NOMO-1 treated with DMSO at 0.1 percent for 48 hours (cell line): ENCODE measurements at regions not wholly inside any gene's neighbourhood (a gene's known extent, or its start where the extent isn't known, plus 50 kb on each side); places are given as distances from the start of the nearest gene placed in this dataset.

Source experiments
- DNase-seq: peaks from one replicate; lab custom pipeline; 2025; ENCODE audit not compliant: unreplicated experiment; lab: John Stamatoyannopoulos, UW

- DNase-seq, result peak; percentile 25
Observed at GRCh38 chr6:140641412-140641811, 1267.0 kb upstream of the CITED2 start.

DNA sequence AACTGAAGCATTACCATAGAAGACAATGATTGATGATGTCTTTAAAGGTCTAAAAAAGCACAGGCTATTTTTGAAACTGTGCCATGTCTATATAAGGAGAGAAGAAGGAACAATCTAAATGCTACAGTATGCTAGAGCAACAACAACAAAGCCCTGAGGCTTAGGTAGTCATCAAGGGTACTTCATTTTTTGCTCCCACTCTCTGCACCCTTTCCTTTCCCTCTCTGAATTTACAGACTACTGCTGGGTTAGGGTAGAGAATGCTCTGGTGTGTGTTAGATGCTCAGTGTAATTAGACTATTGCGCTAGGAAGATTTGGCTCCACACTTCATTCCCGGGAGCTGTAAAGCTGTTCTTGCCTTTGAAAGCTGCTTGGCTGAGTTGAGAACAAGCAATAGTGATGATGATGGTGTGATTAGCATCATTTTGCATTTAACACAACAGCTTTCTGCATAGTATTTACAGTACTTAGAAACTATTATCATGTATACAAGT lies 1262.5 kb upstream of the CITED2 start:
- DNase-seq, result no peak

DNA sequence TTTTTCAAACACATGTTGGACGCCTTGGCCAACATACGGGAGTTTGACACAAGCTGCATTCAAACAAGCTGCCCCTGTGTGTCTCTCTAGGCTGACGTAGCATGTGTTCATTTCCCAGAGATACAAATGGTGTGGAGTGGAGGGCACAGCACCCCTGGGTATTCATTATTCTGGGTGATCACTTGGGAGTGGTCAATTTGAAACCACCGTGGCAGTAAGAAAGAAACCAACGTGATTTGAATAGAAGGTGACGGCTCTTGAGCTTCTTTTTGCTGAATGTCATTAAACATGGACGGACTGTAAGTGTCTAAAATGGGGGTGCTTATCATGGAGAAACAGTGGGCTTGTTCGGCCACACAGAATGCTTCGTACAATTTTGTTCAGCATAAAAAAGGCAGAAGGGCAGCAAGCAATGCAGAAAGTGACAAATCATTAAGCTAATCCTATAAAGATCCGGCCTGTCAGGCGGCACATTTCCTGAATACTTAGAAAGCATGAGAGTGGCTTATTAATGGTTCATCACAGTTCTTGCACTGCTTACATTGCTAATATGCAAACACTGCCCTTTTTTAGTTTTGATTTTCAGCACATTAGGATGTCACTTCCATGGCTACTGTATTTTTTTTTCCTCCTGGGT lies 1261.9 kb upstream of the CITED2 start:
- DNase-seq, result no peak

- no peak for DNase-seq
Observed at GRCh38 chr6:140627002-140627401, 1252.6 kb upstream of the CITED2 start.

DNA sequence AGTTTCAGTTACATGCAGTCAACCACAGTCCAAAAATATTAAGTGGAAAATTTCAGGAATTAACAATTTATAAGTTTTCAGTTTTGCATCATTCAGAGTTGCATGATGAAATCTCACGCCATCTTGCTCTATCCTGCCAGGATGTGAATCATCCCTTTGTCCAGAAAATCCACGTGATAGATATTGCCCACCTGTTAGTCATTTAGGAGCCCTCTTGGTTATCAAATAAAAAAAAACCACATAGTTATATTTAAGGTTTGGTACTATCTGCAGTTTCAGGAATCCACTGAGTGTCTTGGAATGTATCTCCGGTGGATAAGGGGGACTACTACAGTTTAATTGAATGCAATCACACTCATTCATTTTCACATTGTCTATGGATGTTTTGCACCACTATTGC lies 1249.0 kb upstream of the CITED2 start:
- DNase-seq, result no peak

- DNase-seq, result no peak
Observed at GRCh38 chr6:140620496-140620895, 1246.0 kb upstream of the CITED2 start.

GRCh38 chr6:140609956-140610355 lies 1235.5 kb upstream of the CITED2 start:
- DNase-seq, result no peak

DNA sequence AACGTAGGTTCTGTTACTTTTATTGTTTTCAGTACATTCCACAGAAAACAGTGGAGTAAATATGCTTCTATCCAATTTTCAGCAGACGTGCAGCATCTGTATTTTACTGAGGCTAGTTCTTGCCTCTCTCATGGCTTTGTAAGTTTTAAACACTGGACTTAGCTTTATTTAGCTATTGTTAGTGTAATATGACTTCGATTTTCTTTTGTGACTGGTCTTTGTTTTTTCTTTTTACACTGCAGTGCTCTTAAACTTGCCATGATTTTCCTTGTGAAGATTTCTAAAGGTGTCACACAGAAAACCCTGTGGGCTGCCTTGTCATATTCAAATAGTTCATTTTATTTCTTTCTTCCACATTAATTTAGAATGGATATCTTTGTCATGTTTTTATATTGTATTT lies 1234.9 kb upstream of the CITED2 start:
- DNase-seq, result no peak

GRCh38 chr6:140604786-140605185 lies 1230.3 kb upstream of the CITED2 start:
- no peak for DNase-seq

DNA sequence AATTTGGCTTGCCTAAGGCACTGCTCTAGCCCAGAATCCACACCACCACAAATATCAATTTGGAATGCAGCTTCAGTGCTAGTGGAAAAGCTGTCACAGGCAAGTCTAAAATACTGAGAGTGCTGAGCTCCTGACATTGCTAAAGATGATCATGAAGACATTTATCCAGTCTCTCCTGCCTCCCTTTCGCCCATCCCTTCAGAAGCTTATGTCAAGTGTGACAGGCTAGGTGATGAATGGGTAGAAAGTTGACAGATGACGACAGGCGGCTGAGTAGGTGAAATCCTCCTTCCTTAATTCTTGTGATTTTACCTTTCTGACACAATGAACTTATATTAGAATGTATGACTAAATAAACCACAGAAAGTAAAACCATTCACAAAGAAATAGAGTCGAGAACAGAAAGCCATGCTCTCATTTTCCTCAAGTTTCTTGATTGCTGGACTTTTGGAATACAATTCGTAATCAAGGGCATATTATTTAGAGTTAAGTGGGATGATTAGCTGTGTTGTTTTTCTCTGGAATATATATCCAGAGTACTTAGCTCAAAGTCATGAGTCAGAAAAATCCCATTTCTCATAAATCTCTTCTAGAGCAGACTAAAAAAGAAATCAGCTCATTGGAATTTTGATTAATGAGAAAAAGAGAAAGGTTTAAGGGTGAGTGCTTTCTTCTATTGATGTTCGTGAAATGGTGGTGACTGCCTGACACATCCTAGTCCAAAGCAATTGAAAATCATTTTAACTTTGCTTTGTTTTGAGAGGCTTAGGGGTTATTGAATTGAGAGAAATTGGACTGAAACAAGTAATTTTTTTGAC lies 1228.2 kb upstream of the CITED2 start:
- no peak for DNase-seq

DNA sequence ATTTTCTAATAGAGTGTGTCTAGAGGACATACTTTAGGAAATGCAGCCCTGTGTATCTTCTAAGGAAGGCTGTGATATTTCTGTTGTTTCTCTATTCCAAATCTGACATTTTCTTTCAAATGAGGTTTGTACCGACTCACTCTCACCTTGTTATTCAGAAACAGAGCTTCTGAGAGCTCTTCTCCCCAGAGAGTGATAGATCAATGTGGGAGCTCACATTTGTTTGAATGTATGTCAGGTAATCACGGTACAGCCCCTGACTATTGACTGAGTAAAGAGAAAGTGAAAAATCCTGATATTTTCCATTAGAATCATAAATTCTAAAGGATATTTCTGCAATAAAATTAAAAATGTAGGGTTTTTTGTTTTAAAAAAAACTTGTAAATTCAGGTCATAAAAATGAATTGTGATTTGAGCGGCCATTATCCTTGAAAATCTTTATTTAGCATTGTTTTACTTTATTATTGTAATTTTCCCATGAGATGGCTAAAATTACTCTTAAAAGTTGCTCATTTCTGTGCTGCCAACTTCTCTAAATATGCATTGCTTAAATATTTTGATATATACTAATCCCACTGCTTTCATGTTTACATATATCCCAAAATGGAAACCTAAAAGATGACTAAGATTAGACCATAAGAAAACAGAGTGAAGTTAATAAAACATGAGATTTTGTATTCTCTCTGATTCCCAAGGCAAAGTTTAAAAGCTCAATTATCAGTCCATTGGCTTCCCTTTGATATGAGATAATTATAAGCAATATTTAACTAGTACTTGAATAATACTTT lies 1226.8 kb upstream of the CITED2 start:
- DNase-seq, result no peak

- no peak for DNase-seq
Observed at GRCh38 chr6:140599916-140600315, 1225.5 kb upstream of the CITED2 start.

- DNase-seq, result no peak
Observed at GRCh38 chr6:140597181-140597580, 1222.7 kb upstream of the CITED2 start.

GRCh38 chr6:140594806-140595128 lies 1220.3 kb upstream of the CITED2 start:
- DNase-seq, result no peak

DNA sequence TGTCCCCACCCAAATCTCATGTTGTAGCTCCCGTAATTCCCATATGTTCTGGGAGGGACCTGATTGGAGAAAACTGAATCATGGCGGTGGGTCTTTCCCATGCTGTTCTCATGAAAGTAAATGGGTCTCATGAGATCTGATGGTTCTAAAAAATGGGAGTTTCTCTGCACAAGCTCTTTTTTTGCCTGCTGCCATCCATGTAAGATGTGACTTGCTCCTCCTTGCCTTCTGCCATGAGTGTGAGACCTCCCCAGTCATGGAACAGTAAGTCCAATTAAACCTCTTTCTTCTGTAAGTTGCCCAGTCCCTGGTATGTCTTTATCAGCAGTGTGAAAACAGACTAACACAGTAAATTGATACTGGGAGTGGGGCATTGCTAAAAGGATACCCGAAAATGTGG lies 1218.4 kb upstream of the CITED2 start:
- DNase-seq, result no peak

GRCh38 chr6:140590641-140591040 lies 1216.2 kb upstream of the CITED2 start:
- no peak for DNase-seq

DNA sequence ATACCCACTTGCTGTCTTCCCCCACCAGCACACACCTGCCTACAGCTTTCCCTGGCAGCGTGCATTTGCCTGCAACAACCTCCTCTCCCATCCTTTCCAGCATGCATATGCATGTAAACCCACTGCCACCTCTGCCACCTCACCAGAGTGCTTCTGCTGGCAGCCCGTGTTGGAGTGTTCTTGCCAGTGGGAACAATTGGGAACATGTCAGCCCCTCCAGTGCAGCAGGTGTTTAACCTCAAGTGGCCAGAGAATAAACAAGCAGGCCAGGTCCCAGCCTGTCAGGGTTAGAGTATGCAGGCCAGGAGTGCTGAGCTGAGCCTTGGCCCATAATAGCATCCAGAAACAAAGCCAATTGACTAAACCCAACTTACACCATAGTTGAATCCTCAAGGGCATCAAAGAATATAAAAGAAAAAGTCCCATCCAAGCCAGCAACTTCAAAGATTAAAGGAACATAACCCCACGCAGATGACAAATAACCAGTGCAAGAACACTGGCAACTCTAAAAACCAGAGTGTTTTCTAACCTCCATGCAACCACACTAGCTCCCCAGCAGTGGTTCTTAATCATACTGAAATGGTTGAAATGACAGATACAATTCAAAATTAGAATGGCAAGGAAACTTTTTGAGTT lies 1212.1 kb upstream of the CITED2 start:
- no peak for DNase-seq

DNA sequence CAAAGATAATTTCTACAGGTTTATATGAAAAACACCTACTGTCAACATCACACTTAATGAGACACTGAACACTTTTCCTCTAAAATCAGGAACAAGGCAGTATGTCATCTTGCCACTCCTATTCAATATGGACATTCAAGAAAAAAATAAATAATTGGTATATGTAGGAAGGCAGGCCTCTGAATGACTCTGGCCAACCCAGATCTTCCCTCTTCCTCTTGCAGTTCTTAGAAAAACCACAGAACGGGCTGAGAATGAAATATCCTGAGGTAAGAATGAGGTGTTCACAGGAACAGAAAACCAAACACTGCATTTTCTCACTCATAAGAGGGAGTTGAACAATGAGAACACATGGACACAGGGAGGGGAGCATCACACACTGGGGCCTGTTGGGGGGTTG lies 1207.2 kb upstream of the CITED2 start:
- no peak for DNase-seq

DNA sequence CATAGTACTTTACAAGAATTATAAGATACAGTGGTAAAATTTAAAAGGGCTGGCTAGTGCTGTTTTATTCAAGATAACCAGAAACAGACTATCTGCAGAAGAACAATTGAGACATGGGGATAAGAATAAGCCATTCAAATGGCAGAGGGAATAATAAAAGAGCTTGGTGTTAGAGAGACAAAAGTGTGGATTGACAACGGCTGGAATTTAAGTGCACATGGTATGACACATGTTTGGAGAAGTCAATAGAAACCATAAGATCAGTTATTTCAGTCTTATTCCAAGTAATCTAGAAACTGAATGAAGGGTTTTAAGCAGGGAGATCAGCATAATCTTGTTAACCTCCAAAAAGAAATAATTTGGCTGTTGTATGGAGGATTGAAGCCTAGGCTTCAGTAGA lies 1205.5 kb upstream of the CITED2 start:
- DNase-seq, result no peak

GRCh38 chr6:140576004-140576555 lies 1201.6 kb upstream of the CITED2 start:
- no peak for DNase-seq

DNA sequence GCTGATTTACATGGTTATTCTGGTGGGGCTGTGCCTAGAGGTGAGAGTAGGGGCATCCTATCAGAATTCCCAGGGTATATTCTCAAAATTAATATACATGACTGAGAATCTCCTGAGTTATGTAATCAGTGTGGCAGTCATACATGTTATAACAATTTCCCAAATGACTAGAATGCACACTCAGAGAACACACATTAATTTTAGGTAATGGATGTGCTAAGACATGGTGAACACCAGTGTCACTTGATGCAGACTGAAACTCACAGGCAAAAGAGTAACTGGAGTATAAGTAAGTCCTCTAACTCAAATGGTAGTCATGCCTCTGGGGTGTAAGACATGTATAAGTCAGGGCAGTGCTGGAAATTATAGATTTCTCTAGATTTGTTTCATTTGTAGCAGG lies 1198.4 kb upstream of the CITED2 start:
- no peak for DNase-seq
